Mucosa of rectum (tissue), 2 donors: ENCODE measurements at regions not wholly inside any gene's neighbourhood (a gene's known extent, or its start where the extent isn't known, plus 50 kb on each side); places are given as distances from the start of the nearest gene placed in this dataset.

Experiments used
- H3K27ac ChIP-seq, 2 donors: one replicate each; pipeline ENCODE4 v1.7.0; 2013; ENCODE audit warnings: inconsistent platforms in 2 of 2, low read depth in 2 of 2, low read length in 2 of 2
- H3K27me3 ChIP-seq, 2 donors: one replicate each; pipeline ENCODE4 v1.7.0; 2013; ENCODE audit warnings: low read length in 2 of 2; ENCODE audit not compliant: control insufficient read depth in 2 of 2, insufficient read depth in 2 of 2
- H3K36me3 ChIP-seq, 2 donors: one replicate each; pipeline ENCODE4 v1.7.0; 2013; ENCODE audit warnings: low read length in 2 of 2; ENCODE audit not compliant: control insufficient read depth in 2 of 2, insufficient read depth in 2 of 2
- H3K4me1 ChIP-seq, 2 donors: one replicate each; pipeline ENCODE4 v1.7.0; 2013; ENCODE audit warnings: low read length in 2 of 2, mild to moderate bottlenecking in 1 of 2; ENCODE audit not compliant: control insufficient read depth in 2 of 2, insufficient read depth in 2 of 2
- H3K4me3 ChIP-seq, 2 donors: one replicate each; pipeline ENCODE4 v1.7.0; 2013; ENCODE audit warnings: low read length in 2 of 2
- H3K9ac ChIP-seq, 2 donors: one replicate each; pipeline ENCODE4 v1.7.0; 2013; ENCODE audit warnings: low read length in 2 of 2, low read depth in 1 of 2, mild to moderate bottlenecking in 1 of 2
- H3K9me3 ChIP-seq, 2 donors: one replicate each; pipeline ENCODE4 v1.7.0; 2013; ENCODE audit warnings: low read length in 2 of 2; ENCODE audit not compliant: control insufficient read depth in 2 of 2
- donor health status: healthy.
- donor health status: Normal muscosa, but diverticular disease.

DNA sequence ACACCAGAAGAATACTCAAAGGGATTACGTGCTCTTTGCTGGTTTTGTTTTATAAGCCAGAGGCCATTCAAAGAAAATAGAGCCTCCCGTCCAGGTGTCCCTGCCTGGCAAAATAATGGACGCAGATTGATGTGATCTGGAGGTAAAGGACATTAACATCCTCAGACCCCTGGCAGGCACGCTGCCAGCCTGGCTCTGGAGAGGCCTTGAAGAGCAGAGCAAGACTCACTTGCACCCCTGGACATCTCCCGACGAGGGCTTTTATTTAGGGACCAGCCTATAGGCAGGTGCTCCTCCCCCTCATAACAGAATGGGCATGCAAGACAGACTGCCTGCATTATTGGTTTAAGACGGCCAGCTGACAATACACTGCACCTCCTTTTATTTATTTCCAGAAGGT is 291.3 kb downstream of the BCL11A start:
- H3K9me3 ChIP-seq, result peaks cover 0 to 1% of the 10 kb centered on the region in 2 donors
- H3K27ac ChIP-seq, result no peak overlapping the region
- H3K4me1 ChIP-seq, result no peaks in the 10 kb centered on the region
- no peaks in the 10 kb centered on the region for H3K27me3 ChIP-seq
- no peak overlapping the region for H3K9ac ChIP-seq
- no peak overlapping the region for H3K4me3 ChIP-seq
- H3K36me3 ChIP-seq, result no peaks in the 10 kb centered on the region

DNA sequence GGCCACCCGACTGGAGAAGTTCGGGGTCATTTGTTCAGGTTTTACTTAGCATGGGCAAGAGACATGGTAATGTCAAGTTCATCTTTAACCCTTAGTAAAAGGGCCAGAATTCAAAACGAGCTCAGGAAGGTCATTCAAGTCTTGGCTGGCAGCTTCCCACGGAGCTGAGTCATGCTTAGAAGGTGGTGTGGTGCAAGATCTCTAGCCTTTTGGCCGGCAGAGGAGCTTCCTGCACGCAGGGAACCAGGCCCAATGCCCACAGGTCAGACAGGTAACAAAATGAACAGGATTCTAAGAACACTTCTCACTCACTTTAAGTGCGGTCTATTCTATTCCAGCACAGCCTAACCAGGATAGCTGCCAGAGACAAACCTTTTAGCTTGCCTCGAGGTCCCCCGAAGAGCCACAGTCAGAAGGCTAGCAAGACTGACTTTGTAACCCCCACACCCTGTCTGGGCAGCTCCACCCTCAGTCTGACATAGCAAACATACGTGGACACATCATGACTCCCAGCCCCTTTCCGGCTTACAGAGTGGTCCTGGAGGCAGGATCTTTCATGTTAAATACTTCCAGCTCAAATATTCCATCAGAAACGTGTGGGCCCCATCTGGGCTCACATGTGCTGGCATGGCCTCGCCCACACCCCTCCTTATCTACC is 292.7 kb downstream of the BCL11A start:
- peaks cover 0 to 1% of the 10 kb centered on the region in 2 donors for H3K9me3 ChIP-seq
- no peaks in the 10 kb centered on the region for H3K36me3 ChIP-seq
- H3K27me3 ChIP-seq, result no peaks in the 10 kb centered on the region
- H3K27ac ChIP-seq, result no peak overlapping the region
- H3K9ac ChIP-seq, result no peak overlapping the region
- no peak overlapping the region for H3K4me3 ChIP-seq
- H3K4me1 ChIP-seq, result no peaks in the 10 kb centered on the region

DNA sequence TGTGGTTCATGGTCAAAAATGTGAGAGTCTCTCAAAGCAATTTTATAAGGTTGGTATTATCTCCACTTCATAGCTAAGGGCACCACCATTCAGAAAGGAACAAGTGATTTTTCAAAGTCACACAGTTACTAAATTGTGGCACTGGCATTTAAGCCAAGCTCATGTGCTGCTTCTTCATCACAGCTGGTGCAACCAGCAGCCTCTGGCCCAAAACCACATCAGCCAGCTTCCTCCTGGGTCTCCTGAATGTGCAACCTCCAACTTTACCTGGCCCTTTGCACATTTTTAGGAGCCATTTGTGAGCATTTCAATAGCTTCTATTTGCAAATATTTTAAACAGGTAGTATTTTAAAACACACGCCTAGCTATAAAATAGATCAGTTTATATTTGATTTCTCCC is 293.7 kb downstream of the BCL11A start:
- H3K9ac ChIP-seq, result no peak overlapping the region
- H3K27ac ChIP-seq, result no peak overlapping the region
- peaks cover 0 to 1% of the 10 kb centered on the region in 2 donors for H3K9me3 ChIP-seq
- H3K4me3 ChIP-seq, result no peak overlapping the region
- no peaks in the 10 kb centered on the region for H3K27me3 ChIP-seq
- no peaks in the 10 kb centered on the region for H3K4me1 ChIP-seq
- no peaks in the 10 kb centered on the region for H3K36me3 ChIP-seq

DNA sequence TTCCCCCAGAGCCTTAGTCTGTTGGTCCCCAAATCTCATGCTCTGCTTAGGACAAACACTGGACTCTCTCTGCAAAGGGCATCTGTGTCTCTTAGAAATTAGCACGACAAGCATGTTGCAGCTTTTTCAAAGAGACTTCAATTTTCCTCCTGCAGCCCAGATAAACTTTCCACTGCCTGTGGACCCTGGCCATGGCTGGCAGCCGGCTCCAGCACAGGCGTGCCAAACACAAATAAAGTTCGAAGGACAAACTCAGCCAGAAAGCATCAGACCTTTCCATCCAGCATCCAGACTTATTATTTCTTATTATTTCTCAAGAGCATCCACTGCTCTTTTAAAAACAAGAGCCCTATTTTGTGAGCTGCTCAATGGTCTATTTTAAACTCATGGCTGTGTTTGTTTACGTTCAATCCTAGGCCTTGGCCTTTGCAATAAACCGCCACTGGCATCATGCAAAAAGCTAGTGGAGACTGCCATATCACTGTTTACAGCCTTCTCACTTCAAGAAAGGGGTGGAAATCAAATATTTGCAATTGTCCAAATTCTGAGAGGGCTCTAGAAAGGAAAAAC is 300.8 kb downstream of the BCL11A start:
- no peaks in the 10 kb centered on the region for H3K9me3 ChIP-seq
- H3K4me1 ChIP-seq, result peaks cover 0 to 3% of the 10 kb centered on the region in 2 donors
- no peak overlapping the region for H3K27ac ChIP-seq
- no peak overlapping the region for H3K9ac ChIP-seq
- no peaks in the 10 kb centered on the region for H3K27me3 ChIP-seq
- H3K4me3 ChIP-seq, result no peak overlapping the region
- no peaks in the 10 kb centered on the region for H3K36me3 ChIP-seq

DNA sequence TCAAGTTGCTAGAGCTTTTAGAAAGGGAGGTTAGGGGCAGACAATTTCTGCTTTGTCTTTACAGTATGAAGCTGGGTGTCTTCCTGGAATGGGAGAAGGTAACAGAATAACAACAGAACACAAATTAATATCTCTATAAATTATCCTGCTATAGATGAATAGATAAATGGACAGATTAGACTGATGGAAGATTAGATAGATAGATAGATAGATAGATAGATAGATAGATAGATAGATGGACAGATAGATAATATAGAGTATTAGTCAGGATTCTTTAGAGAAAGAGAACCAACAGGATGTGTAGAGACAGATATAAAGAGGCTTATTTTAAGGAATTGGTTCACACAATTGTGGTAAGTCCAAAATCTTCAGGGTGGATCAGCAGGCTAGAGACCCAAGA is 302.2 kb downstream of the BCL11A start:
- no peaks in the 10 kb centered on the region for H3K9me3 ChIP-seq
- no peaks in the 10 kb centered on the region for H3K27me3 ChIP-seq
- no peak overlapping the region for H3K27ac ChIP-seq
- no peaks in the 10 kb centered on the region for H3K36me3 ChIP-seq
- peaks cover 0 to 3% of the 10 kb centered on the region in 2 donors for H3K4me1 ChIP-seq
- H3K4me3 ChIP-seq, result no peak overlapping the region
- H3K9ac ChIP-seq, result no peak overlapping the region

DNA sequence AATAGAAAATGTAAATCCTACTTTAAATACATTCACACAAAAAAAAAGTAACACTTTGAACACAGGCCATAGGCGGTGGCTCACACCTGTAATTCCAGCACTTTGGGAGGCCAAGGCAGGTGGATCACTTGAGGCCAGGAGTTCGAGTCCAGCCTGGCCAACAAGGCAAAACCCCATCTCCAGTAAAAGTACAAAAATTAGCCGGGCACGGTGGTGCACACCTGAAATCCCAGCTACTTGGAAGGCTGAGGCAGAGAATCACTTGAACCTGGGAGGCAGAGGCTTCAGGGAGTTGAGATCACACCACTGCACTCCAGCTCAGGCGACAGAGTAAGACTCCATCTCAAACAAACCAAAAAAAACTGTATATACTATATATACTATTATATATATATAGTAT is 303.6 kb downstream of the BCL11A start:
- Histone ChIP-seq H3K9ac (no peak overlapping the region), H3K4me3 (no peak overlapping the region), H3K4me1 (peaks cover 0 to 3% of the 10 kb centered on the region in 2 donors), H3K27me3 (no peaks in the 10 kb centered on the region), H3K36me3 (no peaks in the 10 kb centered on the region), H3K27ac (no peak overlapping the region), H3K9me3 (no peaks in the 10 kb centered on the region)

DNA sequence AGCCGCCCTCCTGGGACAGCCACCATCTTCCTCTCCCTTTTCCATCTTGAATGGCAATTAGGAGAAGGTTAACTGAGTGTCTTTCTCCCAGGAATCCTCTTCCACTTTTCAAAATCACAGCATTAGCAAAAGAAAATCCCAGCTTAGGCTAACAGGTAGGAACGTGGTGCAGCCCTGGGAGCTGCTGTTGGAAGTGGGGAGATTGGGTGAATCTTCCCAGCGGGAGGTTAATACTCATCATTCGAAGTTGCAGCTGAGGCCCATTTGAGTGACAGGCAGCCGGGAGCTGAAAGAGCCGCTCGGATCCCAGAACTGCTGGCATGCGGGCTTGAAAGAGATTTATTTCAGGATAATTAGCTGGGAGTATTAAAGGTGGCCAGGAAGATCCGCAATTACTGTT is 306.0 kb downstream of the BCL11A start:
- no peaks in the 10 kb centered on the region for H3K36me3 ChIP-seq
- H3K4me1 ChIP-seq, result peaks cover 0 to 3% of the 10 kb centered on the region in 2 donors
- no peak overlapping the region for H3K27ac ChIP-seq
- H3K4me3 ChIP-seq, result no peak overlapping the region
- H3K9me3 ChIP-seq, result no peaks in the 10 kb centered on the region
- H3K27me3 ChIP-seq, result no peaks in the 10 kb centered on the region
- no peak overlapping the region for H3K9ac ChIP-seq

DNA sequence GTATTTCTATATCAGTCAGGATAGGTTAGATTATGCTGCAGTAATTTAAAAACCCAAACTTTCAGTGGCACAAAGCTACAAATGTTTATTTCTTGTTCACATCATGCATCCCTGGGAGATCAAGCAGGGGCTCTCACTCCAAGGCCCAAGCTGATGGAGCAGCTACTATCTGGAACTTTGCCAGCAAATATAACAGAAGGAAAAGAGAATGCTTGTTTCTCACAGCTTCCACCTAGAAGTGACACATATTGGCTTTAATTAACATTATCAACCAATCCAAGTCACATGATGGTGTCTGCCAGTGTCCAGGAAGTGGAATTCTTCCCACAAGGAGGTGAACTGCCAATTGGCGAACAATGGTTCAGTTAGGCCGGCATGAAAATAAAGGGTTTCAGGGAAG is 306.9 kb downstream of the BCL11A start:
- peaks cover 0 to 3% of the 10 kb centered on the region in 2 donors for H3K4me1 ChIP-seq
- H3K9me3 ChIP-seq, result no peaks in the 10 kb centered on the region
- H3K27ac ChIP-seq, result no peak overlapping the region
- no peak overlapping the region for H3K9ac ChIP-seq
- no peaks in the 10 kb centered on the region for H3K36me3 ChIP-seq
- H3K27me3 ChIP-seq, result no peaks in the 10 kb centered on the region
- no peak overlapping the region for H3K4me3 ChIP-seq

DNA sequence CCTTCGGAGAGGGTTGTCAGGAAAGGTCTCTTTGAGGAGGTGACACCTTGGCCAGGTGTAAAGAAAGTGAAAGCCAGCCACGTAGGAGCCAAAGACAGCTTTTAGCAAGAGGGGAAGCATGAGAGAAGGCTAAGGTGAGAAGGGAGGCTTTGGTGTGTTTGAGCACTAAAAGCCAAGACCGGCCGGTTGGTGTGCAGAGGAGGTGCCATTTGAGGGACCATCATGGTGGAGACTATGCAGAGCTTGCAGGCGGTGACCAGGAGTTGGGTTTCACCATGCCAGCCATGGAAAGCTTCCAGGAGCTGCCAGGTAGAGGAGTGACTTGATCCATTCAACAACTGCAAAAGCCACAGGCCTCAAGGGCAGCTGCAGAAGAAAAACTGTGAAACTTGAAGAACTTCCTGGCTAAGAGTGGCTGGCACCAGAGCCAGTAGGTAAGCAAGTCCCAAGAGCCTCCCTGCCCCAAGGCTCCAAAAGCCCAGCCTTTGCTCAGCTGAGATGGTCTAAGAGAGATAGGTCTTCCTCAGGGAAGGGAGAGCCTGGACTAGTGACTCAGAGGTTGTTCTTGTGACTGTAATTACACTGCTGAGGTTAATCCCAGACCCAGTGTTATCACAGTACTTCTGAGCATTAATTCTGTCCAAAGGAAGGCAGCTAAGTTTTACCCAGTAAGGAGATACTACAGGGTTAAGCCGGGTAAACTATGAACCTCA is 319.0 kb downstream of the BCL11A start:
- H3K9ac ChIP-seq, result no peak overlapping the region
- no peaks in the 10 kb centered on the region for H3K4me1 ChIP-seq
- H3K27me3 ChIP-seq, result no peaks in the 10 kb centered on the region
- H3K9me3 ChIP-seq, result no peaks in the 10 kb centered on the region
- H3K4me3 ChIP-seq, result no peak overlapping the region
- no peak overlapping the region for H3K27ac ChIP-seq
- H3K36me3 ChIP-seq, result no peaks in the 10 kb centered on the region

DNA sequence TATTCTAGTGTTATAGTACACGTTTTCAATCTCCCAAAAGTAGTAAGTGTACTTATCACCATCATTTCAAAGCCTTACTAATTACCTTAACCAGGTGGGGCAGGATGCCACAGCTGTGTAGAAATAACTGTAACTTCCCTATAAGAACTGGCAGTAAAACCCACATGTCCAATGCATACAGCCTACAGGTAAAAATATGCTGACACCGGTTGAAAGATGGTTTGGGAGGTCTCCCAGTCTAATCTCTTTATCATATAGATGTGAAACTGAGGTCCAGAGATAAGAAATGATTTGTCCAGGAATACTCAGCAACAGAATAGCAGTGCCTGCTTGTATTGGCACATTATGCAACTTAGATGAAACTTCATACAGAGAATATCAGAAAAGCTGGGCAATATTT is 322.9 kb downstream of the BCL11A start:
- no peaks in the 10 kb centered on the region for H3K27me3 ChIP-seq
- no peak overlapping the region for H3K4me3 ChIP-seq
- no peaks in the 10 kb centered on the region for H3K4me1 ChIP-seq

More for the DNA sequence above, 322.9 kb downstream of the BCL11A start:
- Histone ChIP-seq H3K9me3 (no peaks in the 10 kb centered on the region), H3K27ac (no peak overlapping the region), H3K36me3 (no peaks in the 10 kb centered on the region), H3K9ac (no peak overlapping the region)
